HT1080 (cell line): ENCODE measurements at regions not wholly inside any gene's neighbourhood (a gene's known extent, or its start where the extent isn't known, plus 50 kb on each side); places are given as distances from the start of the nearest gene placed in this dataset.

Experiments used
- DNase-seq: peaks from one replicate; pipeline ENCODE4 v3.0.0-alpha.2; 2015; ENCODE audit warnings: low read depth

DNA sequence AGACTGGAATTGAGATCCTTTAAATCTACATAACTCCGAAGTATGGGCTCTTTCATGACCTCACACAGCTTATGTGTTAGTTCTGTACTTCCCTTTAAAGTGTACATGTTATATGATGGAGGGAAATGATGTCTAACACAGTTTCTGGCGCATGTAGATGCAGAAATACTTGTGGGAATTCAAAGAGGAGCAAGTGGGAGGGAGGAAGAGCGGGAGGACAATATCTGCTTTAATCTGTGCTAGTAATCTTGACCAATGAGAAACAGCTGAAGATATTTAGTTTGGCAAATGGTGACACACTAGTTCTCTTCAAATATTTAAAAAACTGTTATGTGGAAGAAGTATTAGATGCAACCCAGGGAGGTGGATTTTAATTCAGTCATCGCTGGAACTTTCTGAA lies 62.9 kb upstream of the PLEKHG1 start:
- no peak for DNase-seq

DNA sequence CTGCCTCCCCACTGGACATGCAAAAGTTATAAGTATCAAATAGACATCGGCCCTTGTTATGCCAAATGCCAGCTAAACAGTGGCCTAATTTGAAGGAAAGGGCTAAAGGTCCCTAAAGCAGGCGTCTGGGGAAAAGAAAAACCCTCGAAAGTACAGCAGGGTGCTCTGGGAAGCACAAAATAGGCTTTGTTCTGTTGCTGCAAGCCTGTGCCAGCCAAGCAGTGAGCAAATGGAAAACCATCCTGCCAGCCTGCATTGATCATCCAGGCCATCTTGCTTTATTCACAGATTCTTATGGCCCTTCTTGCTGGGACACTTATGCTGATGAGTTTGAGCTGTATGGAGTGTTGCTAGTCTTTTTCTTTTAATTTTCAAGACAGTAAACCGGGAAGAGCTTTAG lies 62.2 kb upstream of the PLEKHG1 start:
- no peak for DNase-seq

DNA sequence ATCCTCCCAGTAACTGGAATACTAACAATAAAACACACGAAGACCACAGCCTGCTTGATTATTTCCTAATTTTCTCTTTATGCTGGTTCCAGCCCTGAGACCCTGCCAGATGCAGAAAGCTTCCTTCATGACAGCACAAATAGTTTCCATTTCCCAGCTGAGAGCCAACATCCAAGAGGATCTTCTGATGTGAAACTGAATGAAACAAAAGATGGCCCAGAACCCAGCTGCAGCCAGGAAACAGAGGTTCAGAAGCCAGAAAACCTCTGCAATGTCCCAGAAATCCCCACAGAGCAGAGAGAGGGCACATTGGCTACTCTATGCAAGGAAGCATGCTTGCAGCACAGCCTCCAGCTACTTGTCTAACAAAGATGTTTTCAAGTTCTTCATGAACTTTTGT lies 61.8 kb upstream of the PLEKHG1 start:
- DNase-seq = no peak

DNA sequence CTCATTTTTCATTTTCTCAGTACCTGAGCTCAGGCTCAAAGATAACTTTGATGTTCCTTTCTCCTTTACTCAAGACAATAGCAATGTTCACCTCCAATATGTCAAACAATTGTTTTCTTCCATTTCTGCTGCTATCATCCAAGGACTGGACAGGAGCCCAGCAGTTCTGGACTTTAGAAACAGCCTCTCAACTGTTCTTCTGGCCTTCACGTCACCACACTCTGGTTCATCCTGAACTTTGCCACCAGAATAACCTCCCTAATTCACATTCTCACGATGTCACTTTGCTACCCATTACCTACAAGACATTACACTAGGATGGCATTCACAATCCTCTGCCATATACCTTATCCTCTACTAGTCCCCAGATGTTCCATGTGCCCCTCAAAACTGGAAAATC lies 60.6 kb upstream of the PLEKHG1 start:
- no peak for DNase-seq

DNA sequence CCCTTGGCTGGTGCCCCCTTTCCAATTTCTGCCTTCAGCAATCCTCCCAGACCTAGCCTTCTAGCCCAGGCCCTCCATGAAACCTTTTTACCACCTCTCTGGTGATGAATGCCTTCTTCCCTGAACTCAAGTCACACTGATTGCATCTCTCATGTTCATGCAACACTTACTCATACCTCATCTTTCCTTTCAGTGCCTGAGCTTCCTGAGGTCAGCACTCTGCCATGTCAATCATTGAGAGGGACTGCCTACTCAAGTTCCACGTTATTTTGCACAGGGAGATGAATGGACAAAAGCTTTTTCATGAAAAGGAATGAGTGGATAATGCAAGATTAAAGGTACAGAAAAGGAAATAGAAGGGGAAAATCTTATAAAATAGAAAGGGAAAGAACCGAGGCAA lies 60.1 kb upstream of the PLEKHG1 start:
- peak; percentile 6 for DNase-seq

DNA sequence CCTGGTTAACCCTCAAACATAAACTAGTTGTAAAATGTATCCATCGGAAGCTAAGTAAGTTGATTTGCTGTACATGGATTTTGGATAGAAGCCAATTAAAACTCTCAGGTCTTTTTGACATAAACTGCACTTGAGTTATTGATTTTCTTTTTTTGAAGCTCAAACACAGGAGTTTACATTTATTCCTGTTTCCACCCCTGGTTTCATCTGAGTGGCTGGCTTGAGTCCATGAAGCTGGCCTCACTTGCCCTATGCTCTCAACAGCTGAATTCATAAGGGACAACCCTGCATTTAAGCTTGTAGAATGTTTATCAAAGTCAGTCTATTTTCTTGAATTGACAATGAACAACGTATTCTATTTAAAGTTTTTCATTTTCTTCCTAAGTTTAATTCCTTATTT lies 58.1 kb upstream of the PLEKHG1 start:
- DNase-seq = no peak

DNA sequence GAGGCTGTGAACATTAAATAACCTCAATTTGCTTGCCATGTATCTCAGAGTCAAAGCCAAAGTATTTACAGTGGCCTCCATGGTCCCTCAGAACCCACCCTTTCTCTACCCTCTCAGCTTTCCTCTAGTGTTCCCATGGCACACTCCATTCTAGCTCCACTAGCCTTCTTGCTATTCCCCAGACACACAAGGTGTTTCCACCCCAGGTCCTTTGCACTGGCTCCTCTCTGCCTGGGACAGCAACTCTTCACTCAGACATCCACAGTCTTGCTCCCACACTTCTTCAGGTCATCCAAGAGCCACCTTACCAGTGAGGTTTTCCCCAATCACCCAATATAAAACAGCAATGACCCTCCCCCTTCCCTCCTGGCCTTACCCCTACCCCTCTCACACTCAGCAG lies 56.5 kb upstream of the PLEKHG1 start:
- no peak for DNase-seq

DNA sequence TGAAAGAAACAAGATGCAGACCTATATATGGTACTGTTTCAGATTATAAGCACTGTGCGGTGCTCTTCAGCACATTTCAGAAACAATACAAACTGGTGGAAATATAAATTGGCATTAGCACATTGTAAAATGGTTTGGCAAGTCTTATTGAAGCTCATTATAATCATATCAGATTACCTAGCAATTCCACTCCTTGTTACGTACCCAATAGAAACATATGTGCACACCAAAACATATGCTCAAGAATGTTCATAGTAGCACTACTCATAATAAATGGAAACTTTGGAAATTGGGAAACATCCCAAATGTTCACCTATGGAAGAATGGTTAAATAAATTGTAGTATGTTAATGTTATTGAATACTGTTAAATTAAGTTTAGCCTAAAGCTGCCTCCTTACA lies 54.9 kb upstream of the PLEKHG1 start:
- no peak for DNase-seq

DNA sequence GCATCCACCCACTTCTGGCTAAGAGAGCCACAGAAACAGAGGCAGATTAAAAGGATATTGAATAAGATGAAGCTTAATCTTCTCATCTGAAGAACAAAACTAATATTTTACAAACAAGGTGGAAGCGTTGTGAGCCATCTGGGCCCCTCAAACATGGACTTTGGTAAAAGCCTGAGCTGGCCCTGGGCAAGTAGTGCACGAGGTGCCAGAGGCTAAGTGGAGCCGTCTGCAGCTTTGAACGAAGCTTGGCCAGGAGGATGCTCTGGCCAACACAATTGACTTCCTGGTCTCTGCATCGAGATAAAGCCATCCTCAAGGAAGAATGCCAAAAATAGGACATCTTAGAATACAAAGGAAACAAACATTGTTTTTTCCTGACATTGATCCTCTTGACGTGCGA lies 53.2 kb upstream of the PLEKHG1 start:
- DNase-seq = no peak

DNA sequence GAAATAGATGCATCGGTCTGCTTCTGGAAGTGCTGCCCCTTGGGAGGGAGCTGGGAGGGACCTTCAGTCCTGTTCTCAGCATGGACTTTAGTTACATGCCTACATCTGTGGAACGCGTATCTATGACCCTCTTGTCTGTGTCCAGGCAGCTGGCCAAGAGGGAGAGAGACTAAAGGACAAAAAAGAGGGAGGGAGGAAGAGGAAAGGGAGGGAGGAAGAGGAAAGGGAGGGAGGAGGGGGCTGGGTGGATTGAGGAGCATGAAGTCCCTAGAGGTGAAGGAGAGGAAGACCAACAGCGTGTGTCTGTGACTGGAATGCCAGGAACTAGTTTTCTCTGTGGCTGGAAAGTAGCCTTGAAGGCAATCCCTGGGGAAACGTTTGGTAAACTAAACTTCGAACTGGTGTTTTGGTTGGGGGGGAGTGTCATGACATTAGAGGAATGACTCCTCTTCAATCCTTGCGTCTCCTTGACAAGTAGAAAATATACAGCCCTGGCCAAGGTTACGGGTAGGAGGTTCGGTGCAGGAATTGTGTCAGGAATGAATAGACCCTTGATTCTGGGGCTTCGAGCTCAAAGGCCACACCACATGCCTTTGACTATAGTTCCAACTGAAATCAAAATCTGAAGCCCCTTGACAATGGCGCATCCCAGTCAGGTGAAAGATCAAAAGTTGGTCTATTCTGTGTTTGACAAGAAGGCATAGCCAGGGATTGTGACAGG lies 52.0 kb upstream of the PLEKHG1 start:
- no peak for DNase-seq

DNA sequence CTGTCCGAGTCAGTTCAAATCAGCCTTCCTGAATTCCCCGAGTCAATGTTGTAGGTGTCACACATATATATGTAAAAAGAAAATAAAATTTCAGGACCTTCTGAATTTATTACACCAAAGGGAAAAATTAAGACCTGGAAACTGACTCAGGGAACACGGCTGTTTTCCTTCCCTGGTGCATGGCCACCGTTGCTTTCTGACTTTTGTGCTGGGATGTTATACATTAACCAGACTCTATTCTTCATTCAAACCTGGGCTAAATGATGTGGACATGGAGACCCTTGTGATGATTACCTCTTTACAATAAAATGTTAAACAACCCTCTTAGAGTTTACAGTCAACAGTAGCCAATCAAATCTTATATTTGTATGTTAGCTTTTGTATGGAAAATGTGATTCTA lies 51.4 kb upstream of the PLEKHG1 start:
- DNase-seq = no peak

DNA sequence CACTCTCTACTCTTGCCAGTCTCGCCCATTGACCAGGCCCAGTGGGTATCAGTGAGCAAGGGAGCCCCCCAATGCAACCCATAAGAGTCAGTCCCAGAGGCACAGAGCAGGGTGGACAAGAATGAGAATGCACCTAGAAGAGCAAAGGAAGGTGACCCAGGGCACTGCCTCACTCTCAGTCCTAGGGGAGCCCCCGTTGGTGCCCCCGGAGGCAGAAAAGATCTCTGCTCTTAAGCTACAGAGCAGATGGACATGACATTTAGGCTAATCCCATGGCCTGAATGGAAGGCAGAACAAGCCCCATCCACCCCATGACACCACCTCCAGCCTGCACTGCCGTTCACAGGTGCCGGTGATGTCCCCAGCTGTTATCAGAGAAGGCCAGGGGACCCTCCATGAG lies 50.7 kb upstream of the PLEKHG1 start:
- no peak for DNase-seq

DNA sequence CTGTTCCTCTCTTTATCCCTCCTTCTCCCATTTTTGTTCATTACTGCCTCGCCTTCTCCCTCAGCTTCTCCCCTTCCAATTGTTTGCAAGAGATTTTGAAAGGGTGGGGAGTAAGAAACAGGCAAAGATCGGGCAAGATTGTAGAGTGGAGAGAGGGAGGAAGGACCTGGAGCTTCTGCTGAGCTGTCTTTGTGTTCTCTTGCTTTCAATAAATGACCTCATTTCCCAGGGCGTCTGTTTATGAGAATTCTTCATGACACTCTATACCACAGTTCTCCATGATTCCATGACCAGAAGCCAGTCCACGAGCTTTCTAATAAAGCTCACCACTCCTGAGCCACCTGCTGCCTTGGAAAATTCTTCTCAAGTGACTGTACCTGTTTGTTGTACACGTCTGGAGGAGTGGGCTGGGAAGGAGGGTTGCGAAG lies 50.0 kb upstream of the PLEKHG1 start:
- peak; percentile 45 for DNase-seq
